K562 (cell line): ENCODE measurements at regions not wholly inside any gene's neighbourhood (a gene's known extent, or its start where the extent isn't known, plus 50 kb on each side); places are given as distances from the start of the nearest gene placed in this dataset.

Experiments used
- ATAC-seq: fragments of 200-7000 bp; cut with Tn5 transposase; 3 replicates; pipeline ENCODE4 v1.9.1; 2020; ENCODE audit warnings: moderate library complexity
- BruUV-seq: library from RNA; stranded (reverse); fragments of 400-500 nt; replicated peaks from 2 replicates; lab custom pipeline; 2021; lab: Mats Ljungman, UMichigan
- CTCF ChIA-PET: fragments of 300-600 bp; formaldehyde crosslinking; extraction: SDS; loops from one replicate; lab custom pipeline; 2021; ENCODE audit warnings: low intra/inter-chr PET ratio; lab: Yijun Ruan, JAX
- POLR2A ChIA-PET: fragments of 300-600, 350-650 bp; sonication (Branson Sonifier 250); formaldehyde crosslinking; extraction: SDS; loops from one replicate; lab custom pipeline; 2021; ENCODE audit warnings: antibody characterized with exemption, inconsistent platforms; lab: Yijun Ruan, JAX
- DNase-seq, 4 experiments: peaks; one replicate each; pipeline versions ENCODE4 v3.0.0 to v3.0.0-alpha.2; 2011 to 2018; ENCODE audit warnings: low spot score in 3 of 4, mixed read lengths in 3 of 4; ENCODE audit errors: extremely low read depth in 1 of 4
- FAIRE-seq: peaks from 2 replicates; lab custom pipeline; 2011; peaks lifted over from hg19 to GRCh38; lab: Jason Lieb, UNC
- H2AFZ ChIP-seq: 2 replicates; pipeline ENCODE4 v1.6.0; 2011; ENCODE audit warnings: low read depth, low read length, control low read depth, inconsistent platforms
- H3K27ac ChIP-seq: fragments of 200-600 bp; 3 replicates; pipeline ENCODE4 v1.8.0; 2011; ENCODE audit warnings: low read depth, mild to moderate bottlenecking, control low read depth, inconsistent platforms, low read length, moderate library complexity, mixed read lengths; ENCODE audit errors: extremely low read depth
- H3K27me3 ChIP-seq, 2 experiments: fragments of 300-600 bp in 1 of 2; 2 replicates in 1 of 2; 3 replicates in 1 of 2; pipeline versions ENCODE4 v1.6.0 to v1.8.0; 2011; ENCODE audit warnings: inconsistent platforms in 2 of 2, low read length in 2 of 2, mild to moderate bottlenecking in 1 of 2, mixed read lengths in 1 of 2, moderate library complexity in 1 of 2; ENCODE audit not compliant: control insufficient read depth in 2 of 2, insufficient read depth in 2 of 2
- H3K36me3 ChIP-seq: fragments of 300-600 bp; 3 replicates; pipeline ENCODE4 v1.8.0; 2011; ENCODE audit warnings: mild to moderate bottlenecking, low read length, inconsistent platforms; ENCODE audit not compliant: control insufficient read depth, insufficient read depth
- H3K4me1 ChIP-seq, 2 experiments: fragments of 200-600 bp in 1 of 2; replicated peaks in 1 of 2; 2 replicates in 1 of 2; 3 replicates in 1 of 2; pipeline versions ENCODE4 v1.5.1 to v1.8.0; 2011; ENCODE audit warnings: inconsistent platforms in 2 of 2, low read length in 2 of 2, mild to moderate bottlenecking in 1 of 2, mixed read lengths in 1 of 2, moderate library complexity in 1 of 2; ENCODE audit not compliant: control insufficient read depth in 2 of 2, insufficient read depth in 2 of 2
- H3K4me2 ChIP-seq: 2 replicates; pipeline ENCODE4 v1.6.1; 2011; ENCODE audit warnings: low read length, control low read depth, inconsistent platforms, mixed read lengths; ENCODE audit not compliant: insufficient read depth
- H3K4me3 ChIP-seq: fragments of 200-600 bp; sonication (generic), shearing (Covaris generic); 2 replicates; pipeline ENCODE4 v1.5.1; 2016; ENCODE audit warnings: control low read depth, inconsistent platforms
- H3K79me2 ChIP-seq: fragments of 200-600 bp; 3 replicates; pipeline ENCODE4 v1.8.0; 2011; ENCODE audit warnings: low read length, inconsistent platforms; ENCODE audit not compliant: control insufficient read depth, insufficient read depth
- H3K9ac ChIP-seq, 2 experiments: 2 replicates each; pipeline versions ENCODE4 v1.6.0 to v1.6.1; 2011; ENCODE audit warnings: low read depth in 2 of 2, low read length in 2 of 2, control low read depth in 1 of 2, inconsistent platforms in 1 of 2, mild to moderate bottlenecking in 1 of 2, mixed read lengths in 1 of 2; ENCODE audit not compliant: insufficient read depth in 1 of 2
- H3K9me1 ChIP-seq: one replicate; pipeline ENCODE4 v1.6.0; 2011; ENCODE audit warnings: inconsistent platforms, mild to moderate bottlenecking, low read length, moderate library complexity; ENCODE audit not compliant: control insufficient read depth, insufficient read depth
- H3K9me3 ChIP-seq: replicated peaks from 2 replicates; pipeline ENCODE4 v1.5.1; 2011; ENCODE audit warnings: low read depth, low read length, inconsistent platforms; ENCODE audit not compliant: control insufficient read depth, insufficient read depth
- H4K20me1 ChIP-seq: replicated peaks from 2 replicates; pipeline ENCODE4 v1.6.1; 2011; ENCODE audit warnings: low read length, inconsistent platforms, mixed read lengths; ENCODE audit not compliant: control insufficient read depth, insufficient read depth
- CC2D1A ChIP-seq: fragments of 450-650 bp; IDR thresholded peaks from 2 replicates; pipeline ENCODE4 v1.6.1; 2017; ENCODE audit warnings: mild to moderate bottlenecking
- MEF2A ChIP-seq: IDR thresholded peaks from 2 replicates; pipeline ENCODE4 v1.6.1; 2011; ENCODE audit warnings: low read depth, mild to moderate bottlenecking, low read length, moderate library complexity; ENCODE audit not compliant: control insufficient read depth
- RBM39 ChIP-seq: fragments of 200-400 bp; formaldehyde crosslinking; optimal IDR thresholded peaks from 2 replicates; pipeline ENCODE3; 2018; ENCODE audit warnings: low read depth, low read length
- TRIM28 ChIP-seq: fragments of 450-650 bp; IDR thresholded peaks from 2 replicates; pipeline ENCODE4 v1.6.1; 2017
- USF1 ChIP-seq: sonication (generic); formaldehyde crosslinking; IDR thresholded peaks from 2 replicates; pipeline ENCODE4 v1.9.0; 2022; ENCODE audit warnings: mild to moderate bottlenecking, missing genetic modification reagents
- ZNF143 ChIP-seq: sonication (generic); formaldehyde crosslinking; IDR thresholded peaks from 2 replicates; pipeline ENCODE4 v1.9.0; 2022; ENCODE audit warnings: mild to moderate bottlenecking, missing genetic modification reagents
- WGBS: fragments of 100-300 bp; shearing (Covaris generic); methylation state at CpG from one replicate; pipeline ENCODE4 v1.1.6; 2016; ENCODE audit warnings: low coverage, mixed read lengths; ENCODE audit not compliant: insufficient coverage; ENCODE audit errors: missing lambda C conversion rate; 5-methylcytosine and 5-hydroxymethylcytosine counted together
- in situ Hi-C: fragments of 300-500 bp; cut with MboI; formaldehyde crosslinking; loops from 4 replicates; pipeline ENCODE4 v1.15.0; 2018; ENCODE audit warnings: inconsistent platforms, mixed read lengths
- intact Hi-C: fragments of 100-400 bp; cut with micrococcal nuclease; formaldehyde crosslinking; loops from 2 replicates; pipeline ENCODE4 v1.14.2; 2022
- TF ChIP-seq, protein P1 (sequence below): fragments of 250-450 bp; sonication (Bioruptor Pico); IDR thresholded peaks from 2 replicates; pipeline ENCODE4 v1.8.0; 2021; ENCODE audit warnings: borderline replicate concordance, mild to moderate bottlenecking, moderate library complexity; ENCODE audit not compliant: poor library complexity, severe bottlenecking
- TF ChIP-seq, protein P2 (sequence below): fragments of 250-450 bp; sonication (Bioruptor Pico); IDR thresholded peaks from 2 replicates; pipeline ENCODE4 v1.4.0; 2020; ENCODE audit warnings: mild to moderate bottlenecking

DNA sequence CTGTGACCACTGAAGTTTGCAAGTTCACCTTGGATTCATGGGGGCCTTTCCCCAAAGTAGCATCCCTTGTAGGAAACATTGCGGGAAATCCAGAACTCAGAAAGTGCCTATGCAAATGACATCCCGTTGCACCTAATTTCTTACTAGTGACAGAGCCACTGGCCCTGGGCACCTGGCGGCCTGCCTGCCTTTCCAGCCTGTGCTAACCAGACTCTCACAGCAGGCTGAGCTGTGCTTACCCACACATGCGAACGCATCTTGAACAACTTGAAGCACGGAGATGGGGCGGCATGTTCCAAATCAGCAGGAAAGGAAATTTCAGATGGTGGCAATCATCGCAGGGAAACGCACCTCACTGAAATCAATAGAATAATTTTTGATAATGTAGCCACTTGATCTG lies 405.8 kb downstream of the TMEM182 start:
- in situ Hi-C loops: no loop called here
- CTCF ChIA-PET: no interaction called here

More for the DNA sequence above, 405.8 kb downstream of the TMEM182 start:
- 2% methylated on average over 9 of the region's 9 CpGs for WGBS
- Histone ChIP-seq H3K4me2 (no peak overlapping the region), H3K9me3 (no peaks in the 10 kb centered on the region), H3K27ac (no peak overlapping the region), H4K20me1 (no peaks in the 10 kb centered on the region), H3K36me3 (no peaks in the 10 kb centered on the region), H3K4me1 (no peaks in the 10 kb centered on the region), H3K79me2 (no peaks in the 10 kb centered on the region), H3K9me1 (no peaks in the 10 kb centered on the region), H2AFZ (no peak overlapping the region), H3K4me3 (no peak overlapping the region), H3K27me3 (no peaks in the 10 kb centered on the region; a peak in 1 of 5 replicates), H3K9ac (no peak overlapping the region)
- POLR2A ChIA-PET: no interaction called here
- TF ChIP-seq TRIM28 (no peak), USF1 (CRISPR knock-in tag) (no peak), ZNF143 (CRISPR knock-in tag) (no peak), RBM39 (no peak), CC2D1A (no peak), MEF2A (no peak)
- TF ChIP-seq, protein P1, sequence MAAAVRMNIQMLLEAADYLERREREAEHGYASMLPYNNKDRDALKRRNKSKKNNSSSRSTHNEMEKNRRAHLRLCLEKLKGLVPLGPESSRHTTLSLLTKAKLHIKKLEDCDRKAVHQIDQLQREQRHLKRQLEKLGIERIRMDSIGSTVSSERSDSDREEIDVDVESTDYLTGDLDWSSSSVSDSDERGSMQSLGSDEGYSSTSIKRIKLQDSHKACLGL (CRISPR knock-in tag): no peak
- TF ChIP-seq, protein P2, sequence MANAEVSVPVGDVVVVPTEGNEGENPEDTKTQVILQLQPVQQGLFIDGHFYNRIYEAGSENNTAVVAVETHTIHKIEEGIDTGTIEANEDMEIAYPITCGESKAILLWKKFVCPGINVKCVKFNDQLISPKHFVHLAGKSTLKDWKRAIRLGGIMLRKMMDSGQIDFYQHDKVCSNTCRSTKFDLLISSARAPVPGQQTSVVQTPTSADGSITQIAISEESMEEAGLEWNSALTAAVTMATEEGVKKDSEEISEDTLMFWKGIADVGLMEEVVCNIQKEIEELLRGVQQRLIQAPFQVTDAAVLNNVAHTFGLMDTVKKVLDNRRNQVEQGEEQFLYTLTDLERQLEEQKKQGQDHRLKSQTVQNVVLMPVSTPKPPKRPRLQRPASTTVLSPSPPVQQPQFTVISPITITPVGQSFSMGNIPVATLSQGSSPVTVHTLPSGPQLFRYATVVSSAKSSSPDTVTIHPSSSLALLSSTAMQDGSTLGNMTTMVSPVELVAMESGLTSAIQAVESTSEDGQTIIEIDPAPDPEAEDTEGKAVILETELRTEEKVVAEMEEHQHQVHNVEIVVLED (CRISPR knock-in tag): no peak
- no peak for FAIRE-seq
- BruUV-seq: no TSS peak
- DNase-seq: no peak
- no peak for ATAC-seq
- intact Hi-C loops: loop anchor here (10.0 kb wide), 1 partner anchor 1777 kb away; no protein-coding TSS in a partner anchor
